ENCODE measurements at regions not wholly inside any gene's neighbourhood (a gene's known extent, or its start where the extent isn't known, plus 50 kb on each side); places are given as distances from the start of the nearest gene placed in this dataset.
"Not testable (repeated sequence)": the region's sequence is repeated elsewhere in the genome, so short reads cannot be mapped to it uniquely, and the experiment has no call there.

DNA sequence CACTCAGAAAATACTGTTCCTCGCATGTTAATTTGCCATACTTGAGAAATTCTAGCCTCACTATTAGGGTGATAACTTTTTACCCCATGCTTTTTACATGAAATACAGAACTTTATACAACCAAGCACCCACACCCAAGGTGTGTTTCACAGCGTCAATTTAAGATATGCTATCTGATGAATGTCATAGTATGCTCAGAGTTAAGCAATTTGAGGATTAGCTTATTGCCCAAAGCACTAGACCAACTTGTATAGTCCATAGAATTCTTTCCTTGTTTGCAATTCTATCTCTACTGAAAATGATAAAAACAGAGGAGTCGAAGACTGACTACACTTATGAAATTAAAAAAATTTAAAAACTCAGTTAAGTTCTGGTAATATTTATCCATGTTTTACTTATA is 82.1 kb upstream of the CARMIL1 start:
- no peak for ATAC-seq
- TF ChIP-seq TCF4 (CRISPR knock-in tag; IDR thresholded peaks at IDR 0.05; ENCODE audit: borderline replicate concordance), result no peak
- TF ChIP-seq ZNF565 (CRISPR knock-in tag; conservative IDR thresholded peaks at IDR 0.05; ENCODE audit: low read depth), result no peak

DNA sequence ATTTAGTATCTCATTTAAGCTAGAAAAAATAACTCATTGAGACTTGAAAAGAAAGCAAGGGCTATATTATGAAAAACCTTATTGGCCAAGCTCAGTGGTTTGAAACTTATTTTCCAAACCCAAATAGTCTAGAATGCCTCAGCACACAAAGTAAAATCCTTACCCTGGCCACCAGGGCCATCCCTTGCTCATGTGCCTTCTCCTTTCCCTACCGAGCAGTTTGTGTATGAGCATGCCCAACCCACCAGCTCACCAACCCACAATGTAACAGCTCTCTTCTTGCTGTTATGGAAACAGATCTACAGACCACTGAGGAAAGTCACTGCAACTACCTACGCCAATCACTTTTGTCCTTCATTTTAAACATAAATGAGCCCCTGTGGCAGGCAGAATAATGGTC is 79.6 kb upstream of the CARMIL1 start:
- TF ChIP-seq ZFP3 (CRISPR knock-in tag; IDR thresholded peaks at IDR 0.05), result no peak
- TF ChIP-seq TOX (CRISPR knock-in tag; IDR thresholded peaks at IDR 0.05; ENCODE audit: borderline replicate concordance), result no peak
- no peak for TF ChIP-seq ISL1 (CRISPR knock-in tag; IDR thresholded peaks at IDR 0.05)

DNA sequence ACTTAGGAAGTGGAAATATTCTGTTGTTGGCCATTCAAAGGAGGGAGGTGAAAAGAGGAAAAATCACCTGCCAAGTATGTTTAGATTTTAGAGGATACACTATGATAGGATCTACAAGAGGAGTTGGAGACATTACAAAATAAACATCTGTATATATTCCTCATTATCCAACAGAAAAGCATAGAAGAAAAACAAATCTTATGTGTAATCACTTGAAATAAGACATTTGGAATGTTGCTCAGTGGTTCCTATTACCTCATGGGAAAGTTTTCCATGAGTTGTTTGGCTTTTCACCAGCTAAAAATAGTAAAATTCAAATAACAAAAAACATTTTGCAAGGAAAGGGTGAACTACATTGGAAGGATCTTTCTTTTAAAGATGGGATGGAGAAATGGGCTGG is 76.7 kb upstream of the CARMIL1 start:
- ATAC-seq, result peak; percentile 63
- TF ChIP-seq, protein P1, sequence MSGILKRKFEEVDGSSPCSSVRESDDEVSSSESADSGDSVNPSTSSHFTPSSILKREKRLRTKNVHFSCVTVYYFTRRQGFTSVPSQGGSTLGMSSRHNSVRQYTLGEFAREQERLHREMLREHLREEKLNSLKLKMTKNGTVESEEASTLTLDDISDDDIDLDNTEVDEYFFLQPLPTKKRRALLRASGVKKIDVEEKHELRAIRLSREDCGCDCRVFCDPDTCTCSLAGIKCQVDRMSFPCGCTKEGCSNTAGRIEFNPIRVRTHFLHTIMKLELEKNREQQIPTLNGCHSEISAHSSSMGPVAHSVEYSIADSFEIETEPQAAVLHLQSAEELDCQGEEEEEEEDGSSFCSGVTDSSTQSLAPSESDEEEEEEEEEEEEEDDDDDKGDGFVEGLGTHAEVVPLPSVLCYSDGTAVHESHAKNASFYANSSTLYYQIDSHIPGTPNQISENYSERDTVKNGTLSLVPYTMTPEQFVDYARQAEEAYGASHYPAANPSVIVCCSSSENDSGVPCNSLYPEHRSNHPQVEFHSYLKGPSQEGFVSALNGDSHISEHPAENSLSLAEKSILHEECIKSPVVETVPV (CRISPR knock-in tag; IDR thresholded peaks at IDR 0.05), result no peak
- TF ChIP-seq, protein P2, sequence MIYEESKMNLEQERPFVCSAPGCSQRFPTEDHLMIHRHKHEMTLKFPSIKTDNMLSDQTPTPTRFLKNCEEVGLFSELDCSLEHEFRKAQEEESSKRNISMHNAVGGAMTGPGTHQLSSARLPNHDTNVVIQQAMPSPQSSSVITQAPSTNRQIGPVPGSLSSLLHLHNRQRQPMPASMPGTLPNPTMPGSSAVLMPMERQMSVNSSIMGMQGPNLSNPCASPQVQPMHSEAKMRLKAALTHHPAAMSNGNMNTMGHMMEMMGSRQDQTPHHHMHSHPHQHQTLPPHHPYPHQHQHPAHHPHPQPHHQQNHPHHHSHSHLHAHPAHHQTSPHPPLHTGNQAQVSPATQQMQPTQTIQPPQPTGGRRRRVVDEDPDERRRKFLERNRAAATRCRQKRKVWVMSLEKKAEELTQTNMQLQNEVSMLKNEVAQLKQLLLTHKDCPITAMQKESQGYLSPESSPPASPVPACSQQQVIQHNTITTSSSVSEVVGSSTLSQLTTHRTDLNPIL (CRISPR knock-in tag; IDR thresholded peaks at IDR 0.05; ENCODE audit: low read depth), result 0 out of 2 replicates have a peak, but pooled peaks have one; percentile 30
- TF ChIP-seq ISL1 (CRISPR knock-in tag; IDR thresholded peaks at IDR 0.05) (peak; percentile 71), TCF4 (CRISPR knock-in tag; IDR thresholded peaks at IDR 0.05; ENCODE audit: borderline replicate concordance) (no peak), RARB (CRISPR knock-in tag; IDR thresholded peaks at IDR 0.05) (no peak), ZFP3 (CRISPR knock-in tag; IDR thresholded peaks at IDR 0.05) (no peak)

More for the DNA sequence above, 79.6 kb upstream of the CARMIL1 start:
- no peak for ATAC-seq

DNA sequence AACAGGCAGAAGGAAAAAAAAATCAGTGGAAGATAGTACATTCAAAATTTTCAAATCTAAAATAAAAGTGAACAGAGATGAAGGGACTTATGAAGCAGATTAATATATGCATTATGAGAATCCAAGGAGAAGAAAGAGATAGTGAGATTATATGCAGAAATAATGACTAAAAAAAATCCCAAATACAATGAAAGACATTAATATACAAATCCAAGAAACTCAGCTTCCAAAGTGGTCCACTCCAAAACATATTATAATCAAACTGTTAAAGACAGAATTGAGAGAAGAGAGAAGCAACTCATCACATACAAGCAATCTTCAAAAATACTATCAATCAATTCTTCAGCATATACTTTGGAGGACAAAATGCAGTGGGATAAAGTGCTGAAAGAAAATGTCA is 73.5 kb upstream of the CARMIL1 start:
- ATAC-seq, result no peak
- TF ChIP-seq RARB (CRISPR knock-in tag; IDR thresholded peaks at IDR 0.05) (no peak), ISL1 (CRISPR knock-in tag; IDR thresholded peaks at IDR 0.05) (no peak), ZNF8 (CRISPR knock-in tag; IDR thresholded peaks at IDR 0.05) (no peak), ARNTL (CRISPR knock-in tag; IDR thresholded peaks at IDR 0.05; ENCODE audit: borderline replicate concordance, low read depth) (no peak), TCF4 (CRISPR knock-in tag; IDR thresholded peaks at IDR 0.05; ENCODE audit: borderline replicate concordance) (no peak), CSDC2 (CRISPR knock-in tag; IDR thresholded peaks at IDR 0.05) (no peak), ESRRG (CRISPR knock-in tag; IDR thresholded peaks at IDR 0.05) (no peak), TOX (CRISPR knock-in tag; IDR thresholded peaks at IDR 0.05; ENCODE audit: borderline replicate concordance) (no peak), ZC3H10 (CRISPR knock-in tag; IDR thresholded peaks at IDR 0.05) (no peak)
- TF ChIP-seq, protein P3, sequence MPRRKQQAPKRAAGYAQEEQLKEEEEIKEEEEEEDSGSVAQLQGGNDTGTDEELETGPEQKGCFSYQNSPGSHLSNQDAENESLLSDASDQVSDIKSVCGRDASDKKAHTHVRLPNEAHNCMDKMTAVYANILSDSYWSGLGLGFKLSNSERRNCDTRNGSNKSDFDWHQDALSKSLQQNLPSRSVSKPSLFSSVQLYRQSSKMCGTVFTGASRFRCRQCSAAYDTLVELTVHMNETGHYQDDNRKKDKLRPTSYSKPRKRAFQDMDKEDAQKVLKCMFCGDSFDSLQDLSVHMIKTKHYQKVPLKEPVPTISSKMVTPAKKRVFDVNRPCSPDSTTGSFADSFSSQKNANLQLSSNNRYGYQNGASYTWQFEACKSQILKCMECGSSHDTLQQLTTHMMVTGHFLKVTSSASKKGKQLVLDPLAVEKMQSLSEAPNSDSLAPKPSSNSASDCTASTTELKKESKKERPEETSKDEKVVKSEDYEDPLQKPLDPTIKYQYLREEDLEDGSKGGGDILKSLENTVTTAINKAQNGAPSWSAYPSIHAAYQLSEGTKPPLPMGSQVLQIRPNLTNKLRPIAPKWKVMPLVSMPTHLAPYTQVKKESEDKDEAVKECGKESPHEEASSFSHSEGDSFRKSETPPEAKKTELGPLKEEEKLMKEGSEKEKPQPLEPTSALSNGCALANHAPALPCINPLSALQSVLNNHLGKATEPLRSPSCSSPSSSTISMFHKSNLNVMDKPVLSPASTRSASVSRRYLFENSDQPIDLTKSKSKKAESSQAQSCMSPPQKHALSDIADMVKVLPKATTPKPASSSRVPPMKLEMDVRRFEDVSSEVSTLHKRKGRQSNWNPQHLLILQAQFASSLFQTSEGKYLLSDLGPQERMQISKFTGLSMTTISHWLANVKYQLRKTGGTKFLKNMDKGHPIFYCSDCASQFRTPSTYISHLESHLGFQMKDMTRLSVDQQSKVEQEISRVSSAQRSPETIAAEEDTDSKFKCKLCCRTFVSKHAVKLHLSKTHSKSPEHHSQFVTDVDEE (CRISPR knock-in tag; IDR thresholded peaks at IDR 0.05), result no peak
- TF ChIP-seq, protein P4, sequence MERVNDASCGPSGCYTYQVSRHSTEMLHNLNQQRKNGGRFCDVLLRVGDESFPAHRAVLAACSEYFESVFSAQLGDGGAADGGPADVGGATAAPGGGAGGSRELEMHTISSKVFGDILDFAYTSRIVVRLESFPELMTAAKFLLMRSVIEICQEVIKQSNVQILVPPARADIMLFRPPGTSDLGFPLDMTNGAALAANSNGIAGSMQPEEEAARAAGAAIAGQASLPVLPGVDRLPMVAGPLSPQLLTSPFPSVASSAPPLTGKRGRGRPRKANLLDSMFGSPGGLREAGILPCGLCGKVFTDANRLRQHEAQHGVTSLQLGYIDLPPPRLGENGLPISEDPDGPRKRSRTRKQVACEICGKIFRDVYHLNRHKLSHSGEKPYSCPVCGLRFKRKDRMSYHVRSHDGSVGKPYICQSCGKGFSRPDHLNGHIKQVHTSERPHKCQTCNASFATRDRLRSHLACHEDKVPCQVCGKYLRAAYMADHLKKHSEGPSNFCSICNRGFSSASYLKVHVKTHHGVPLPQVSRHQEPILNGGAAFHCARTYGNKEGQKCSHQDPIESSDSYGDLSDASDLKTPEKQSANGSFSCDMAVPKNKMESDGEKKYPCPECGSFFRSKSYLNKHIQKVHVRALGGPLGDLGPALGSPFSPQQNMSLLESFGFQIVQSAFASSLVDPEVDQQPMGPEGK (CRISPR knock-in tag; IDR thresholded peaks at IDR 0.05; ENCODE audit: borderline replicate concordance), result no peak

DNA sequence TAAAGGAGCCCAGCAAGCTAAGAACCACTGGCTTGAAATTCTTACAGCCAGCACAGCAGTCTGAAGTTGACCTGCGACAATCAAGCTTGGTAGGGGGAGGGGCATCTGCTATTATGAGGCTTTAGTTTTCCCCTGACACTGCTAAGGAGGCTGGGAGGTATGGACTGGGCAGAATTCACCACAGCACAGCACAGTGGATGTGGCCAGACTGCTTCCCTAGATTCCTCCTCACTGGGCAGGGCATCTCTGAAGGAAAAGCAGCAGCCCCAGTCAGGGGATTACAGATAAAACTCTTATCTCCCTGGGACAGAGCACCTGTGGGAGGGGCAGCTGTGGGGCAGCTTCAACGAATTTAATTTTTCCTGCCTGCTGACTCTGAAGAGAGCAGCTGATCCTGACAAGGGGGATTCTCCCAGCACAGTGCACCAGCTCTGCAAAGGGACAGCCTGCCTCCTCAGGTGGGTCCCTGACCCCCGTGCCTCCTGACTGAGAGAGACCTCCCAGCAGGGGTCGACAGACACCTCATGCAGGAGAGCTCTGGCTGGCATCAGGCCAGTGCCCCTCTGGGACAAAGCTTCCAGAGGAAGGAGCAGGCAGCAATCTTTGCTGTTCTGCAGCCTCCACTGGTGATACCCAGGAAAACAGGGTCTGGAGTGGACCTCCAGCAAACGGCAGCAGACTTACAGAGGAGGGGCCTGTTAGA is 71.6 kb upstream of the CARMIL1 start:
- not testable (repeated sequence) for ATAC-seq

DNA sequence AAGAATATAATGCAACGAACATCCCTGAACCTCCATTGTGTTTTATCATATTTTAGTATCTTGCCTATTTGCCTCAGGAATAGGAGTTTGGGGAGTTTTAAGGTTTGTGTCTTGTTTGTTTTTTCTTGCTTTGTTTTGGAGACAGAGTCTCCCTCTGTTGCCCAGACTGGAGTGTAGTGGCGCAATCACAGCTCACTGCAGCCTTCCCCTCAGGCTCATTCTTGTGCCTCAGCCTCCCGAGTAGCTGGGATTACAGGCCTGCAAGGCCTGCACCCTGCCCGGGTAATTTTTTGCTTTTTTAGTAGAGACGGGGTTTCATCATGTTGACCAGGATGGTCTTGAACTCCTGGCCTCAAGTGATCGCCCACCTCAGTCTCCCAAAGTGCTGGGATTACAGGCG is 63.3 kb upstream of the CARMIL1 start:
- TF ChIP-seq CSDC2 (CRISPR knock-in tag; IDR thresholded peaks at IDR 0.05) (no peak), ARNTL (CRISPR knock-in tag; IDR thresholded peaks at IDR 0.05; ENCODE audit: borderline replicate concordance, low read depth) (no peak)
- TF ChIP-seq, protein P4 (CRISPR knock-in tag; IDR thresholded peaks at IDR 0.05; ENCODE audit: borderline replicate concordance), result no peak
- TF ChIP-seq, protein P1 (CRISPR knock-in tag; IDR thresholded peaks at IDR 0.05), result no peak
- TF ChIP-seq, protein P5, sequence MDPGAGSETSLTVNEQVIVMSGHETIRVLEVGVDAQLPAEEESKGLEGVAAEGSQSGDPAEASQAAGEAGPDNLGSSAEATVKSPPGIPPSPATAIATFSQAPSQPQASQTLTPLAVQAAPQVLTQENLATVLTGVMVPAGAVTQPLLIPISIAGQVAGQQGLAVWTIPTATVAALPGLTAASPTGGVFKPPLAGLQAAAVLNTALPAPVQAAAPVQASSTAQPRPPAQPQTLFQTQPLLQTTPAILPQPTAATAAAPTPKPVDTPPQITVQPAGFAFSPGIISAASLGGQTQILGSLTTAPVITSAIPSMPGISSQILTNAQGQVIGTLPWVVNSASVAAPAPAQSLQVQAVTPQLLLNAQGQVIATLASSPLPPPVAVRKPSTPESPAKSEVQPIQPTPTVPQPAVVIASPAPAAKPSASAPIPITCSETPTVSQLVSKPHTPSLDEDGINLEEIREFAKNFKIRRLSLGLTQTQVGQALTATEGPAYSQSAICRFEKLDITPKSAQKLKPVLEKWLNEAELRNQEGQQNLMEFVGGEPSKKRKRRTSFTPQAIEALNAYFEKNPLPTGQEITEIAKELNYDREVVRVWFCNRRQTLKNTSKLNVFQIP (CRISPR knock-in tag; IDR thresholded peaks at IDR 0.05; ENCODE audit: borderline replicate concordance, low read depth), result no peak
- no peak for ATAC-seq

All from SK-N-SH treated with all-trans-retinoic acid at 6 μM for 48 hours (cell line).